Fibroblast of upper back skin (primary cell): ENCODE measurements at regions not wholly inside any gene's neighbourhood (a gene's known extent, or its start where the extent isn't known, plus 50 kb on each side); places are given as distances from the start of the nearest gene placed in this dataset.
"Not testable (repeated sequence)": the region's sequence is repeated elsewhere in the genome, so short reads cannot be mapped to it uniquely, and the experiment has no call there.

Source experiments
- DNase-seq: peaks from one replicate; pipeline ENCODE4 v3.0.0-alpha.2; 2013

DNA sequence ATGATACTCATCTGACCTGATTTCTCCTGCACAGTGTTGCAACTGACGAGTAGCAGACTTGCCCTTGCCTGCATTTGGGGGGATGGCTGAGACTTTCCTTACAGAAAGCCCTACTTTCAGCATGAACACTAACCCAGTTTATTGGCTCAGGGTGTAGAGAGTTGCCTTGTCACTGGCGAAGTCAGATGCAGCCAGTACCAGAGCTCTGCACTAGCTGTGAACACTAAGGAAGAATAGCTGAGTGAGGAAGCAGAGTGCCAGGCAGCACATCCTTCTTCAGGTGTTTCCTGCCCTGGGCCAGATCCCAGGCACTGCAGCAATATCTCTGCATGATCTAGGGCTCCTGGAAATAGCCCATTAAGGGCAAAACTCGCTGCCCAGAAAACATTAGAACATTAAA is 154.0 kb upstream of the SYNPR start:
- no peak for DNase-seq

GRCh38 chr3:63126530-63126929 is 151.6 kb upstream of the SYNPR start:
- DNase-seq = no peak

- no peak for DNase-seq
These were observed 149.7 kb upstream of the SYNPR start for GRCh38 chr3:63128380-63128779.

- DNase-seq = peak; percentile 3
These were observed 147.5 kb upstream of the SYNPR start for GRCh38 chr3:63130625-63131024.

DNA sequence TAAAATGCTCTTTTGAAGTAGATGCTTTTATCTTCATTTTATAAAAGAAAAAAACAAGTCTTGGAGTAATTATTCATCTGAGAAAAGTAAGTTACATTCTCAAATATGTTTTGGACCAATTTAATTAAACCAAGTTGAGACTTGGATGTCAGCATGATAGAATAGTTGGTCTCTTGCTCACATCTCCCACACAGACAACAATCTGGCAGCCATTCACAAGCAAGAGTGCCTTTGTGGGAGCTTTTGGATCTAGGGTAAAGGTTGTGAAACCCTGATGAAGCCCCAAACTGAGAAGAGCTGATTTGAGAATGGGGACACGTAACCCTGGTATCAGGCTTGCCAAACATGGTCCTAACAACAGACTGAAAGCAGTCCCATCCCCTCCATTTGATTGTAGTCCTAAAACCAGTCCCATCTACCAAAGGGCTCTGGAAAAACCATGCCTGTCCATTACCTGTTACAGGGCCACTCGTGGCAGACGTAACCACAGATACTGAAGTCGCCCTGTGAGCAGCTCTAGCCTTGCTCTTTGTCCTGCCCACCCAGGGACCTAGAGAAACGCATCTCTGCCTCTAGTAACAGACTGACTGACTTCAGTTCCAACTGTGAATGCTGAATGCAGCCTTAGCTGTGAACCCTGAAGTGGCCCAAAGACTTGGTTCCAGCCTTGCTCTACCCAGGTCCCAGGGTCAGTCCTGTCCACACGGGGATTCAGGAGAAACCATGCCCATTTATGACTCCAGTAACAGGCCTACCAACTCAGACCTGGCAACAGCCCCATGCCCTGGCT is 145.5 kb upstream of the SYNPR start:
- peak; percentile 64 for DNase-seq

DNA sequence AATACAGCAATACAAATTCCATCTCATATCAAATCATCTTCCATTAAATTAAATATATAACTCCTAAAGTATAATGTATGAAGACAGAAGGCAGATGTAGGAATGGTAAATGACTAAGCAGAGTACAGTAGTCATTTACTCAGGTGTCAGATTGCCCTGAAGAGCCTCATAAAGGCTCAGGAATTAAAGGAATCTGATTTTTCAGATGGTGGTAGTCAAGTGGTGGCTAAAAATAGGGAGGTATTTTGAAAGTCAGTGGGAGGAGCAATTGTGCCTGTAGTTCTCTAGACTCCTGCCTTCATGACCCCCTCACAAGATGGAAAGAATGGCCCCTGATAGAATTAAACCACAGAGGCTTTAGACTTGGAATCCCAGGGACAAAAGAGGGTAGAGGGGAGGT is 142.7 kb upstream of the SYNPR start:
- peak; percentile 87 for DNase-seq

- DNase-seq = not testable (repeated sequence)
These were observed 141.9 kb upstream of the SYNPR start for GRCh38 chr3:63136249-63136648.

GRCh38 chr3:63142681-63143080 is 135.4 kb upstream of the SYNPR start:
- no peak for DNase-seq

DNA sequence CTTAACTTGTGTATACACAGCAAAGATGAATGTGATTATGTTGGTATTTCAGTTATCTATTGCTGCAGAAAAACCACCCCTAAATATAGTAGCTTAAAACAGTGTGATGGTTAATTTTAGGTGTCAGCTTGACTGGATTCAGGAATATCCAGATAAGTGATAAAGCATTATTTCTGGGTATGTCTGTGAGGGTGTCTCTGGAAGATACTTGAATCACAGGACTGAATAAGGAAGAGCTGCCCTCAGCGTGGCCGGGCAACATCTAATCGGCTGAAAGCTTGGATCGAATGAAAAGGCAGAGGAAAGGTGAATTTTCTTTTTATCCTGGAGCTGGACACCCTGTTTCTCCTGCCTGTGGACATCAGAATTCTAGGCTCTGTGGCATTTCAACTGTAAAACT is 132.0 kb upstream of the SYNPR start:
- no peak for DNase-seq

DNA sequence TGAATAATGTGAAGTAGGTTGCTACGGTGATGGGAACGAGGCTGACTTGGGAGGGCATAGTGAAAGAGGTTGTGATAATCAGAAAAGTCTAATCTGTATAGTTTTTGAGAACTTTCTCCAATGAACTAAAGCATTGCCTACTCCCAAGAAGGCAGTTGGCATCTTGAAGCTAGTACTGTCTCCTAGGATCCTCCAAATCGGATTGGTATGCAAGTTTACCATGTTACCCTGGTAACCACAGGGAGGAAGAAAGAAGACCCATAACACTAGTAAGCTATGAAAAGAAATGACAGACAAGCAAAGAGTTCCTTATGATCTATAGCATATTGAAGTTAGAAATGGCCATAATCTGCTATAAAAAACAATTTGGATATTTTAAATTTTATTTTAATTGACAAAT is 127.2 kb upstream of the SYNPR start:
- DNase-seq = no peak

- DNase-seq = no peak
These were observed 126.2 kb upstream of the SYNPR start for GRCh38 chr3:63151897-63152296.

GRCh38 chr3:63159764-63160163 is 118.3 kb upstream of the SYNPR start:
- DNase-seq = no peak

GRCh38 chr3:63167113-63167512 is 111.0 kb upstream of the SYNPR start:
- DNase-seq = no peak

DNA sequence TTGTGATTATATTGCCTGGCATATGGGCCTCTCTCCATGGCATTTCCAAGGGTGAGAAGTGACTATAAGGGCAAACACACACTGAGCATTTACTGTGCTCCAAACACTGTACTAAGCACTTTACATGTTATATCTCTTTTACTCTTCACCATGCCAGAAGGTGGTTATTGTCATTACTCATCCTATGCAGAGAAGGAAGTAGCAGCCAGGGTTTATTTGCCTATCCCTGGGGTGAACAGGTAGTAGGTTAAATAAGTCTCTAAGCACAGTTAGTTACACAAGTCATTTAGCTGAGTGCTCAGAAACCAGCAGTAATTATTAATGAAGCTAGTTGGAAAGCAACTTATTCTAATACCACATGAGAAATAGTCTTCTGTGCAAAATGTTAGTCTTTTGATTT is 109.9 kb upstream of the SYNPR start:
- no peak for DNase-seq

- no peak for DNase-seq
These were observed 98.1 kb upstream of the SYNPR start for GRCh38 chr3:63179862-63180522.

- DNase-seq = no peak
These were observed 85.9 kb upstream of the SYNPR start for GRCh38 chr3:63192248-63192647.

GRCh38 chr3:63193647-63194046 is 84.5 kb upstream of the SYNPR start:
- peak; percentile 57 for DNase-seq

DNA sequence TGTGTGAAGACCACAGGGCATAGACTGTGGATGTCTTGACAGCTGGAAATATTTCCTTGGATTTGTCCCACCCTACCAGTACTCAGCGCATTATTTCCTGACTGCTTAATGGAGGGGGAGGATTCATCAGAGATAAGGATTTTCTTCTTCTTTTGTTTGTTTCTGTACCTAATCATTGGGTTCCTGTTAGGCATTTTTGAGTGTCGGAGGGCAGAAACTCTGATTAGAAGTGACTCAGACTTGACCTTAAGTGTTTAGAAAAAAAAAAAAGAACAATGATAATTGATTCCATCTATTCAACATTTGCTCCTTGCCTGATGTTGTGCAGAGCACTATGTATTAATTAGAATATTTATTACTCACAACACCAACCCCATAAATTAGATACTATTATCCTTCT is 78.5 kb upstream of the SYNPR start:
- no peak for DNase-seq

GRCh38 chr3:63202529-63202928 is 75.6 kb upstream of the SYNPR start:
- DNase-seq = peak; percentile 6

- no peak for DNase-seq
These were observed 71.0 kb upstream of the SYNPR start for GRCh38 chr3:63207066-63207590.

- no peak for DNase-seq
These were observed 50.0 kb upstream of the SYNPR start for GRCh38 chr3:63228087-63228486.
